HL-60 (cell line): ENCODE measurements at regions not wholly inside any gene's neighbourhood (a gene's known extent, or its start where the extent isn't known, plus 50 kb on each side); places are given as distances from the start of the nearest gene placed in this dataset.

Source experiments
- DNase-seq, 2 experiments: peaks; one replicate each; pipeline ENCODE4 v3.0.0-alpha.2; 2010 to 2020; ENCODE audit warnings: low read depth in 1 of 2, low spot score in 1 of 2
- H3K27ac ChIP-seq: fragments of 250-450 bp; sonication (Bioruptor Pico); replicated peaks from 2 replicates; pipeline ENCODE4 v1.5.1; 2020; ENCODE audit warnings: mild to moderate bottlenecking, moderate library complexity
- H3K27me3 ChIP-seq: fragments of 250-450 bp; sonication (Bioruptor Pico); 2 replicates; pipeline ENCODE4 v1.5.1; 2021; ENCODE audit warnings: mild to moderate bottlenecking, moderate library complexity; ENCODE audit not compliant: insufficient read depth, poor library complexity, severe bottlenecking
- H3K4me3 ChIP-seq: replicated peaks from 2 replicates; pipeline ENCODE4 v1.5.1; 2011; ENCODE audit warnings: mild to moderate bottlenecking, control low read depth, low read length; ENCODE audit not compliant: insufficient read depth
- GABPA ChIP-seq: IDR thresholded peaks from 2 replicates; pipeline ENCODE4 v1.6.1; 2012; ENCODE audit warnings: low read depth
- POLR2AphosphoS5 ChIP-seq: IDR thresholded peaks from 2 replicates; pipeline ENCODE4 v1.6.1; 2012; ENCODE audit warnings: low read depth
- SPI1 ChIP-seq: IDR thresholded peaks from 2 replicates; pipeline ENCODE4 v1.6.1; 2012; ENCODE audit warnings: low read depth, mild to moderate bottlenecking, borderline replicate concordance
- TF ChIP-seq, protein P1 (sequence below): IDR thresholded peaks from one replicate; pipeline ENCODE4 v1.5.1; 2011; ENCODE audit warnings: low read length, control low read depth, inconsistent platforms; ENCODE audit not compliant: insufficient read depth
- TF ChIP-seq, protein P2 (sequence below): IDR thresholded peaks from 2 replicates; pipeline ENCODE4 v1.6.1; 2012; ENCODE audit warnings: low read depth; ENCODE audit not compliant: insufficient replicate concordance

DNA sequence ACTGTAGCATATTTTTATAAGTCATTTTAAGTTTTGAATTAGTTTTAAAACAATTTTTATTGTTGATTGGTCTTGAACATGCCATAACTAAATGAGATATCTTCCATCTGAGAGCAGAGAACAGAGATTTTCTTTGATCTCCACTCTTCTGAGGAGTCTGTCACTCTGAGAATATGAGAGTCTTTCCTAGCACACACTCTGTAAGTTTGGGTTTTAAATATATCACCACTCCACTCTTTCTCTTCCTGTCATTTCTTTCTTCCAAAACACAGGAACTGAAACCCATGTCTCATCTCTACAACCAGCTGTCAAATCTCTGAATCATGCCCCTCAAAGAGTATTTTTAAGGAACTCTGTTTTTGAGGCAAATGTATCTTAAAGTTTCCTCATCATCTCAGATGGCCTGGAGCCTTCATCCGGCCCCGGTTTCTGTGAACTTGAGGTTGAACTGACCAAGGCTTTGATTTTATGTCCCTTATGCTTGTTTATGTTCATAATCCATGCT lies 698.2 kb upstream of the SGCG start:
- H3K27ac ChIP-seq, result no peak overlapping the region
- TF ChIP-seq, protein P1, sequence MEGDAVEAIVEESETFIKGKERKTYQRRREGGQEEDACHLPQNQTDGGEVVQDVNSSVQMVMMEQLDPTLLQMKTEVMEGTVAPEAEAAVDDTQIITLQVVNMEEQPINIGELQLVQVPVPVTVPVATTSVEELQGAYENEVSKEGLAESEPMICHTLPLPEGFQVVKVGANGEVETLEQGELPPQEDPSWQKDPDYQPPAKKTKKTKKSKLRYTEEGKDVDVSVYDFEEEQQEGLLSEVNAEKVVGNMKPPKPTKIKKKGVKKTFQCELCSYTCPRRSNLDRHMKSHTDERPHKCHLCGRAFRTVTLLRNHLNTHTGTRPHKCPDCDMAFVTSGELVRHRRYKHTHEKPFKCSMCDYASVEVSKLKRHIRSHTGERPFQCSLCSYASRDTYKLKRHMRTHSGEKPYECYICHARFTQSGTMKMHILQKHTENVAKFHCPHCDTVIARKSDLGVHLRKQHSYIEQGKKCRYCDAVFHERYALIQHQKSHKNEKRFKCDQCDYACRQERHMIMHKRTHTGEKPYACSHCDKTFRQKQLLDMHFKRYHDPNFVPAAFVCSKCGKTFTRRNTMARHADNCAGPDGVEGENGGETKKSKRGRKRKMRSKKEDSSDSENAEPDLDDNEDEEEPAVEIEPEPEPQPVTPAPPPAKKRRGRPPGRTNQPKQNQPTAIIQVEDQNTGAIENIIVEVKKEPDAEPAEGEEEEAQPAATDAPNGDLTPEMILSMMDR, result no peak
- TF ChIP-seq, protein P2, sequence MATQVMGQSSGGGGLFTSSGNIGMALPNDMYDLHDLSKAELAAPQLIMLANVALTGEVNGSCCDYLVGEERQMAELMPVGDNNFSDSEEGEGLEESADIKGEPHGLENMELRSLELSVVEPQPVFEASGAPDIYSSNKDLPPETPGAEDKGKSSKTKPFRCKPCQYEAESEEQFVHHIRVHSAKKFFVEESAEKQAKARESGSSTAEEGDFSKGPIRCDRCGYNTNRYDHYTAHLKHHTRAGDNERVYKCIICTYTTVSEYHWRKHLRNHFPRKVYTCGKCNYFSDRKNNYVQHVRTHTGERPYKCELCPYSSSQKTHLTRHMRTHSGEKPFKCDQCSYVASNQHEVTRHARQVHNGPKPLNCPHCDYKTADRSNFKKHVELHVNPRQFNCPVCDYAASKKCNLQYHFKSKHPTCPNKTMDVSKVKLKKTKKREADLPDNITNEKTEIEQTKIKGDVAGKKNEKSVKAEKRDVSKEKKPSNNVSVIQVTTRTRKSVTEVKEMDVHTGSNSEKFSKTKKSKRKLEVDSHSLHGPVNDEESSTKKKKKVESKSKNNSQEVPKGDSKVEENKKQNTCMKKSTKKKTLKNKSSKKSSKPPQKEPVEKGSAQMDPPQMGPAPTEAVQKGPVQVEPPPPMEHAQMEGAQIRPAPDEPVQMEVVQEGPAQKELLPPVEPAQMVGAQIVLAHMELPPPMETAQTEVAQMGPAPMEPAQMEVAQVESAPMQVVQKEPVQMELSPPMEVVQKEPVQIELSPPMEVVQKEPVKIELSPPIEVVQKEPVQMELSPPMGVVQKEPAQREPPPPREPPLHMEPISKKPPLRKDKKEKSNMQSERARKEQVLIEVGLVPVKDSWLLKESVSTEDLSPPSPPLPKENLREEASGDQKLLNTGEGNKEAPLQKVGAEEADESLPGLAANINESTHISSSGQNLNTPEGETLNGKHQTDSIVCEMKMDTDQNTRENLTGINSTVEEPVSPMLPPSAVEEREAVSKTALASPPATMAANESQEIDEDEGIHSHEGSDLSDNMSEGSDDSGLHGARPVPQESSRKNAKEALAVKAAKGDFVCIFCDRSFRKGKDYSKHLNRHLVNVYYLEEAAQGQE, result no peak
- no peak for TF ChIP-seq GABPA
- TF ChIP-seq SPI1, result no peak
- TF ChIP-seq POLR2AphosphoS5, result no peak
- no peak for DNase-seq
- no peak overlapping the region for H3K4me3 ChIP-seq
- H3K27me3 ChIP-seq, result no peaks in the 10 kb centered on the region

DNA sequence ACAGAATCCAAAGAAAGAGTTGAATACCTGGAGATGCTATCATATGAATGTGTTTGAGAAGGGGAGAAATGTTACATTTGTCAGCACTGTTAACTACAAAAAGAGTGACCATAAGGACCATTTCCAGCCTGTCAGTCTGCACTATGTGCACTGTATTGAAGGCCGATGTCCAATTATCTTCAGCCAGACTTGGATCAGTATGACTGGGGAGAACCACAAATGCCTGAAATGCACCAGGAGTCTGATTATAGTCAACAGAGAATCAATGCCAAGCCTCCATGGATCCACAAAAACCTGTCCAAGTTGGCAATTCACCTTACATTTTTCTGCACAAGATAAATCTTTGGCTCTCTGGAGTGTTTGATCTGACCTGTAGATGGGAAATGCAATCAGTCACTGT lies 697.5 kb upstream of the SGCG start:
- Histone ChIP-seq H3K27ac (no peak overlapping the region), H3K27me3 (no peaks in the 10 kb centered on the region), H3K4me3 (no peak overlapping the region)
- TF ChIP-seq POLR2AphosphoS5 (no peak), SPI1 (no peak), GABPA (no peak)
- TF ChIP-seq, protein P2, result no peak
- TF ChIP-seq, protein P1, result no peak
- no peak for DNase-seq

DNA sequence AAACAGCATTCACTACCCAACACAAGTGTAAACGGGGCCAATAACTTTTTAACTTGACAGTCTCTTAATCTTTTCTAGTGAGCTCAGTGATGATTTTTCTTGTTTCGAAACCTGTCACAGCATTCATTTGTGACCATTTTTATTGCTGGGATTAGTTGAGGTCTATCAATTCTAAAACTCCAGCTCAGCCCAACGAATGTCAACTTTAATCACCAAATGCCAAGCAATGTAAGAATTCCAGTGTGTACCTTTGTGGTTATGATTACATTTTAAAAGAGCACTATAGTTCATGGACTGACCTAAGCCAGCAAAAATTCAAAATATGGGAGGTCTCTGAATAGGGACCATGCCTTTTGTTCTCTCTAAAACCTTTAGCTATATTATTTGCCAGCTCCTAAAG lies 694.3 kb upstream of the SGCG start:
- no peak for DNase-seq
- H3K27ac ChIP-seq, result no peak overlapping the region

More for the DNA sequence above, 694.3 kb upstream of the SGCG start:
- Histone ChIP-seq H3K27me3 (no peaks in the 10 kb centered on the region), H3K4me3 (no peak overlapping the region)
- TF ChIP-seq, protein P1, result no peak
- TF ChIP-seq, protein P2, result no peak
- no peak for TF ChIP-seq SPI1
- TF ChIP-seq GABPA, result no peak
- TF ChIP-seq POLR2AphosphoS5, result no peak
